ENCODE measurements at regions not wholly inside any gene's neighbourhood (a gene's known extent, or its start where the extent isn't known, plus 50 kb on each side); places are given as distances from the start of the nearest gene placed in this dataset.

- TF ChIP-seq CTCF (conservative IDR thresholded peaks at IDR 0.05; ENCODE audit: low read depth, low read length) (no peak), EZH2 (IDR thresholded peaks at IDR 0.05; ENCODE audit: borderline replicate concordance, low read depth, low read length, poor library complexity, severe bottlenecking) (no peak)
These were observed 379.7 kb upstream of the IMPG1 start for GRCh38 chr6:76451926-76452709.

Measured in A673 (cell line).